Stimulated activated CD8-positive, alpha-beta memory T cell treated with anti-CD3 and anti-CD28 coated beads, Interleukin-15, amount 100 ng/mL, for 24 hours (primary cell): ENCODE measurements at regions not wholly inside any gene's neighbourhood (a gene's known extent, or its start where the extent isn't known, plus 50 kb on each side); places are given as distances from the start of the nearest gene placed in this dataset.

ENCODE experiments used
- DNase-seq: peaks from one replicate; pipeline ENCODE4 v3.0.0-alpha.2; 2020; ENCODE audit warnings: low read depth

DNA sequence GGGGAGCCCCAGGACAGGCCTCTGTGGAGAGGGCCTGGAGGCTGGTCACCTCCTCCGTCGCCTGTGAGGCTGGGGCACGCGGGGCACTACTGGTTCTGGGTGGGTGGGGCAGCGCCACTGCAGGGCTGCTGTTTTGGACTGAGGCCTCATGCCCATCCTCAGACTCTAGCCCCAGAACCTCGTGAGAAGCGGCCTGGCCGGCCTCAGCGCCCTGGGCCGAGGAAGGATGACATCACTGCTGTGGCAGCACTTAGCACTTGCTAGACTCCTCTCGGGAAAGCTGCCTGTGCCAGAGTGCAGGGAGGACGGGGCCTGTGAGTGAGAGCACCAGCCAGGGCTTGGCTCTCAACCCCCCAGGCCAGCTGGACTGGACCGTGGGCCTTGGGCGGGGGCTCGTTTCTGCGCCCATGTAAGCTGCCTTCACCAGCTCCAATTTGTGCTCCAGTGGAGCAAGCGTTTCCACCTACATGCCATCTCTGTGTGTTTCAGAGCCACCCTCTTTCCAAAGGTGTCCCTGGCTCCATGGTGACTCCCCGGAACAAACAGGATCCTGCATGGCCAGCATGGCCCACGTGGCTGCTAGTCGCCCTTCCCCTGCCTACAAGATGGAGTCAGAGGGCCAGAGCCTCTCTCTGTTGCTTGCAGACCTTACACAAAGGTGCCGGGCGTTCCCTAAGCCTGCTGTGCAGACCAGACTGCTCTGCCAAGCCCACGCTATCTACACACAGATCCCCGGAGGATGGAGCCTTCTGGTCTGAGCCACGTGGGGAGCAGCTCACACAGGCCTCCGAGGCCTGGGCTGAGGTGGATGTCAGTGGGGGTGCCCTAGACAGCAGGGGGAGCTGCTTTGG lies 102.9 kb downstream of the CTTN start:
- DNase-seq = no peak

DNA sequence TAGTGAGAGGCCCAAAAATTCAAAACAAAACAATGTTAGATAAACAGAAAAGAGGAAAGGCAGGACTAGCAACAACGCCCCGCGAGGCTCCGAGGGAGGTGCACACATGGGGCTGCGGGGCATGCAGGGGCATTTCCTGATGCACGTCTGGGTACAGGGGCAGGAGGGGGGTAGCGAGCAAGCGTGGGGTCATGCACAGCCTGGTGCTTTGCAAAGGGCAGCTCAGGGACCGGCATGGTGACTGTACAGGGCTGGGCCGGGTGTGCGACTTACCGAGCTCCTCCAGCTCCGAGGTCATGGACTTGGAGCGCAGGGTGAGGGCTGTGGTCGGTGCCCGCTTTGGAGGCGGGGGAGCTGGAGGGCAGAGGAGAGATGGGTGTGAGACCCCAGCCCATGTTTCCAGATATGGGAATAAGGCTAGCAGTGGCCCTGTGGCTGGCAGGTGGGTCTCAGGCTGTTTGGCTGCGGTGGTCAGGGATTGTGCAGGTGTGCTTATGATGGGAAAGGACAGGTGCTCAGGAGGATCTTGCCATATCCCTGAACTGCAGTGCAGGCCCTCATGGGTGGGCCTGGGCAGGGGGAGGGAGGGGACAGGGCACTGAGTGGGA lies 103.7 kb downstream of the CTTN start:
- no peak for DNase-seq

DNA sequence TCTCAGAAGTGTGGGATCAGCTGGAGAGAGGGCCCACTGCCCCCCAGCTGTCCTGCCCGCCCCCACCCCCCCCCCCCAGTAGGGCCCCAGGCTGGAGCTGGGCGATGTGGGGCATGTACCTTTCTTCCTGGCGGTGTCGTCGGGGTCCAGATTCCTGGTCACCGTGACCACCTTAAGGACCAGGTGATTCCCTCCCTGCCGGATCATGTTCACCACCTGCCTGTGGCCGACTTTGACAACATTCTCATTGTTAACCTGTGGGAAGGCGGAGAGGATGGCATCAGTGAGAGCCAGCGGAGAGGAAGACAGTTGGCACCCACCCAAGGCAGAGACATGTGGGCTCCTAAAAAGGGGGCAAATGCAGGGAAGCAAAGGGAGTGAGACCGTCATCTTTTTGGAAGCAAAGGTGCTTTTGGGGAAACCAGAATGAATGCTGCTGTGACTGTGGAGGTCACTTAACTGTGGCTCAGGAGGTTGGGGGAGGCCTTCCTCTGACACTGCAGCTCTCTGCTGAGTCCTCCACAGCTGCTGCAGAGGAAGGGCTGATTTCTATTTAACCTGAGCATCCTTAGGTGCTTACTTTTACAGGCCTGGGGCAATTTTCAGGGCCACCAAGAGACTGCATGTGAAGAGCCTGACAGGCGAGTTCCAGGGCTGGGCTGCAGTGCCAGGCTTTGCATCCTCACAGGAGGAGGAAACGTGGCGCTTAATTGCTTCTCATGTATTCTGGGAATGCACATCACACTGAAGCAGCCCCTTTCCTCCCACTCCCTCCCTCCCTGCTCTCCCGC lies 104.5 kb downstream of the CTTN start:
- no peak for DNase-seq

DNA sequence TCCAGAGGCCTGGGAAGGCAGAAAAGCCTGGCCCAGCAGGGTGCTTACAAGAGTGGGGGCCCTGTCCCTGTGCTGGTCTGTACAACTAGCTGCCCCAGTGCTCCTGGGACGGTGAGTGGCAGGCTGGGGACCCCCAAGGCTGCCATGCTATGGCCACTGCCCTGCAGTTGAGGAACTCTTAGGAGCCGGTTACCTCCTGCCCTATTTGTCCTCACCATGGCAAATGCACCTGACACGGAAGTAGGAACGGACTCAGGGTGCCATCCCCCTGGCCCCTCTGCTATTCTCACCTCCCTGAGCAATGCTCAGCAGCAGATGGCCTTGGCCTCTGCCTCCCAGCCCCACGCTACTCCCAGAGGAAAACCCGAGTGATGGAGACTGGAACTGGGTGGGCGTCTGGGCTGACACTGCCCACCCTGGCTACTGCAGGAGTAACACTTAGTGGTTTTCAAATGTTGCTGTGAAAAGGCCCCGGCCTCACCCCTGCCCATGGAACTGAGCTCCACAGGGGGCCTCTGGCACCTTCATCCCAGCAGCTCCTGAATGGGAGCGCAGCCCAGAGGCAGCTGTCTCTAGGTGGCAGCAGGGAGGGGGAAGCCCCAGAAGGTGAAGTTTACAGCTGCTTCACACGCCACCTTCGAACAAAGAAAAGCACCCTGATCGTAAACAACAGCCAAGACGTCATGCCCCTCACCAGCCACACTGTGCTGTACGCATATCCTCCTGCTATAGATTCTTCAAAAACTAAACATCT lies 105.3 kb downstream of the CTTN start:
- no peak for DNase-seq

DNA sequence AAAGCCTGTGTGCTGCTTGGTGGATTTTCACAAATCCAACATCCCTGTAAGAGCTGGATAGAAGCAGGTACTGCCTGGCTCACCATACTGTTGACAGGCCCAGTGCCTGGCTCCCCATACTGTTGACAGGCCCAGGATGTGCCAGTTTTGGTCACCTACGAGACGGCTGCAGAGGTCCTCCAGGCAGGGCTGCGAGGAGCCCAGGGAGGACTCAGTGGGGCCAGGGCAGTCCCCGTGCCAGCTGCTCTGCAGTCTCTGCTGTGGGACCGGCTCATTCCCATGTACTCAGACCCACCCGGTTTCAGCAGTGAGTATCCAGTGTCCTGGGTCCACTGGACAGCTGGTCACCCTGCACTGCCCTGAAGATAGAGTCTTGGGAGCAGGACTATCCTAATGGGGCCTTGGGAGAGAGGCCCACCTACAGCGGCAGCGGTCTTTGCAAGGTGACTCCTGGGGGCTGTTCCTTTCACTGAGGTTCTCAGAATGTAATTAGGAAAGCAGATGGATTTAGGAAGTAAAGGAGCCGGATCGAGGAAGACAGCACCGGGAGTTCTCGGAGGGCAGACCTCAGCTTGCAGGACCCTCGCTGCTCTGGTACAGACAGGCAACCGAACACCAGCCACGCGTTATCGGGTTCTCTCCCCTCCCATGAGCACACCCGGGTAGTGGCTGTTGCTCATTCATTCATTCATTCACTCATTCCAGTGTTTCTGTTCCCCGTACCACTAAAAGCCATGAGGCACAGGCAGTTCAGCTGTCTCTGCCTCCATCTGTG lies 106.1 kb downstream of the CTTN start:
- DNase-seq = no peak

DNA sequence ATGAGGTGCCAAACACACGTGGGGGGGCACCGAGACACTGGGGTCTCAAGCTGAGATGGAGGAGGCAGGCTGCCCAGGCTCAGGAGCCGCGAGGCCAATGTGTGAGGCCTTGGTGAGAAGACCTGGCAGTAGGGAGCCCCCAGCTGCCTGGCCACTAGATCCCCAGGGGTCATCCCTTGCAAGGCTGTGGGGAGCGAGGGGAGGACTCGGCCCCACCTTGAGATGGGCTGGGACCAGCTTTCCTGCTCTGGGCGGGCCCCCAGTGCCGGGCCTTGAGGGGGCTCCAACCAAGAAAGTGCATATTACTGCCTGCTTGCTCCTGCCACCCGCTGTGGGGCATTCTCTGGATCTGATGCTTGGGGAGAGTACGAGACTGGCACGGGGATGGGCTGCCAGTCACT lies 107.0 kb downstream of the CTTN start:
- DNase-seq = no peak

DNA sequence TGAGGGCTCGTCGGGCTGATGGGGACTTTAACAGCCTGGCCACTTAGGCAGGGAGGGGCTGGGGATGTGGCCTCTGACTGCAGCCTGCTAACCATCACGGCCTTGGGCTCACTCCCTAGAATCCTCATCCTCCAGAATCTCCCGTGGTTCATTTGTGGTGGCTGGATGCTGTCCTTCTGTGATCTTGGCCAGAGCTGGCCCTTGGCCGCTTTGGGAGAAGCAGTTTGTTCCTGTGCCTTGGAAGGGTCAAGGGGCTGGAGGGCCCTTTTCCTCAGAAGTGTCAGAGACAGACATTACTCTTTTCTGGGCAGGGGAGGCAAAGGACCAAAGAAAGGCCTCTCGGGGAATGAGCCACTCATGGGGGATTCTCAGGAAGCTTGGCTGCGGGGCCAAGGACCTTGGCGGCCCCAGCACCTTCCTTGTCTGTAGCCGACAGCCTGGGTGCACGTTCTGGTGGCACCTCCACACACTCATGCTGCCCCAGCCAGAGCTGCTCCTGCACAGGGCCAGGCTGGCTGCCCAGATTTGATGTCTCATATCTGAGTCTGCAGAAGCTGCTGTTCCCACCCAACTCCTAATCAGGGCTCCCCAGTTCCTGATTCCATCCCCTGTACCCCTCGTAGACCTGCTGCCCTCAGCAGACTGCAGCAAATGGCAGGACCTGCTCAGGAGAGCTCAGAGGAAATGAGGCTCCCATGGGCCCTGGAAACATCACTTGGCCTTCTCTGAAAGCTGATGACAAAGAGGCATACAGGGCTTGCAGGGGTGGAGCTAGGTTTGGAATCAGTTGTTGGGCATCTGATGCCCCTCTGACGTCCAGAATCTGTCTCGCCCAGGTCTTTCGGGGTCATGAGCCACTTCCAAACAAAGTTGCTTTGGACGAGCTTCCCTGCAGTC lies 107.7 kb downstream of the CTTN start:
- DNase-seq = no peak

DNA sequence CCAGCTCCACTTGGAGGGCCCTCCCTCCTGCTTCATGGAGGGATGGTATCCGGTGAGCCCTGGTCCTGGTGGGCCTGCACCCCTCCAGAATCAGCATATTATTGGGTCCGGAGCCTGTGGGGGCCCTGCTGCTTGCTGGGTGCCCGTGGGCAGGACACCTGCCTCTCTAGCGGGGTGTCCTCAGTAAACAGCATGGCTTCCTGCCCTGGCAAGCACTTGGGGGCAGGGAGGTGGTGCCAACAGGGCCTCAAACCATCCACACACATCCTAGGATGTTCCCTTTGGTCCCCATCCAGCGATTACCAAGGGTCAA lies 108.3 kb downstream of the CTTN start:
- DNase-seq = no peak

DNA sequence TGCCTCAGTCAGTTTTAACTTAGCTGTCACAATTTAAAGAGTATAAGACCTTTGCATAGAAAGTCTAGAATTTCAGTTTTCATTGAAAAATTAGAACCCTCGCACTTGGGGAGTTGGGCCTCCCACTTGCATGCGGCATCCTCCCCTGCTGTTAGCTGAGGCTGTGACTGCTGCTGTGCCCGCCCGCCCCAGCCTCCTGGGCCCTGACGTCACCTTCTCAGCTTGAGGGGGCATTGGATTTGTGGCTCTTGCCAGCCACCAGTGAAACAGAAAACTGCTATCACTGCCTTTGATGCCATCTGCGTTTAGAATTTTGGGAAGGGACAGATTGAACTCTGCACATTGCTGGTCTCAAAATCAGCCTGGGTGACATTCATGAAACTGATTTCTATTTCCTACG lies 108.7 kb downstream of the CTTN start:
- no peak for DNase-seq

DNA sequence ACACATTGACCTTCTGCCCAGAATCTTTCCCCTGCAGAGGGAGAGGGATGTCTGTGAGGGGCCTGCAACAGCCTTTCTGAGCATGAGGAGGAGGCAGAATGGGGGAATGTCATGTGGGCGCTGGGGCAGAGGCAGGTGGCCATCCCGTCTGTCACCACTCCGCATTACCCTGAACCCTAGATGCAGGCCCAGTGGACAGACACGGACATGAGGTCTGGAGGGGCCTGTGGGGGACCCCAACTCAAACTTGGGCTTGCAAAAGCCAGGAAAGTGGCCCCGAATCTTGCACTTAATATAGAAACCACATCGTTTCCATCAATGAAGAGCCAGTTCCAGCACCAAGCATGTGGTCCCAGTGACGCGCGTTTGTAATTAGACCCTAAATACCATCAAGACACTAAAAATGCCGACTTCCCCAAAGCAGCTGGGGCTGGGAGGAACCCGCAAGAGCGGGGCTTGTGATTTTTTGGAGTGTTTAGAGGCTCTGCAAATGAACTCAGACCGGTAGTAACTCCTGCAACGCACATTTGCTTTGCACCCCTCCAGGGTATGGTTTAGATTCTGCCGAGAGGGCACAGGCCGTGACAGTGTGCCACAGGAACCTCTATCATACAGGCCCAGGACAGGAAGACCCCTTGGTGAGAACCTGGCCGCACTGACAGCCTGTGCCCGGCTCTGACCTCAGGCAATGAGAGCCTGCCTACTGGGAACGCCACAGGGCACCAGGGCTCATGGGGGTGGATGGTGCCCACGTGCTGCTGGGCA lies 109.3 kb downstream of the CTTN start:
- no peak for DNase-seq

DNA sequence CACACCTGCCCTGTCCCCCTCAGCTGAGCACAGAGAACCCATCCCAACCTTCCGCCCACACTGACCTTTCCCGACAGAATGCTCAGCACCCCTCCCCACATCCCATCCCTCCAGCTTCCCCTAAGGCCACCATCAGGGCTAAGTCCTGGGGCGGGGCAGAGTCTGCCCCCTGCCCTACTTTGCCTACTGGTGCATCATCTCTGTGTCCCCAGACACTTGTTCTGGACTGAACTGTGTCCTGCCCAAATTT lies 109.8 kb downstream of the CTTN start:
- DNase-seq = no peak

DNA sequence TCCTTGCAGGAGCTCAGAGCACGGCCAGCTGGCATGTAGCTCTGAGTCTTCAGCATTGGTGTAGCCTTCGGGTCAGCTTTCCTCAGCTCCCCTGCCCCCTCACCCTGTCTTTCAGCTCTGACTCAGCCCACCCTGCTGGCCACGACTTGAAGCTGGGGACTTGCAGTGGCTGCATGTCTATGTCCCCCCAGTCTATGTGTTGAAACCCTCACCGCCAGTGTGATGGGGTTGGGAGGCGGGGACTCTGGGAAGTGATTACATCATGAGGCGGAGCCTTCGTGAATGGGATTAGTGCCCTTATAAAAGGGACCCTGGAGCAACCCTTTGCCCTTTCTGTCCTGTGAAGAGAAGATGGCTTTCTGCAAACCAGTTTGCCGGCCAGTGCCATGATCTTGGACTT lies 111.1 kb downstream of the CTTN start:
- no peak for DNase-seq

DNA sequence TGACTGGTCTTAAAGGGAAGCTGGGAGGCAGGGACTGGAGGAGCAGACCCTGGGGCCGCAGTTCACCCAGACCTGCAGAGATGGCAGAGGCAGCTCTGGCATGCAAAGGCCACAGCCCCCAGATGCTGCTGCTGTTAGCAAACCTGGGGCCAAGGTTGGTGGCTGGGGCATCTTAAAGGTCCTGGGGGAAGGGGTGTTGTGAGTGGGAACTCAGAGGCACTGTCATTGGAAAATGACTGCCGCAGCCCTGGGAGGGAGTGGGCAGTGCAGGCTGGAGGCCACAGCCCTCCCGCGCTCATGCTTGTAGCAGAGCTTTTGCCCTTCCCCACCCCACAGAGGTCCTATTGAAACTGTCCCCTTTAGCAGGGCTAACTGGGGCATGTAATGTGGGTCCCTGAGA lies 111.8 kb downstream of the CTTN start:
- DNase-seq = no peak

DNA sequence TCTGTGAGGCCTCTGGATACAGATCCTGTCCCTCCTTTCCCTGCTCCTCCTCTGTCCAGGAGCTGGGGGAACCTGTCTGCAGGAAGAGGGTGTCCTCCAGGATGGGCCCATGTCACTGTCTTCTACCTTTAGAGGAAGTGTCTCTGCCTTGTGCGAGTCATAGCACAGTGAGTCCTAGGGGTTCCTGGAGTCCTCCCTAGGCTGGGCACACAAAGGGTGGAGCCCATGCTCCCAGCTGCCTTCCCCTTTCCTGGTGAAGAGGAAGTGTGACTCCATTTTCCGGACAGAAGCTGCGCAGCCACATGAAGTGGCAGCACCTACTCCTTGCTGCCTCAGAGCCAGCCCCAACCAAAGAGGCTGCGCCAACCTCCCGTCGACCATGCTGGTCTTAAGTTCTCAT lies 112.2 kb downstream of the CTTN start:
- no peak for DNase-seq

DNA sequence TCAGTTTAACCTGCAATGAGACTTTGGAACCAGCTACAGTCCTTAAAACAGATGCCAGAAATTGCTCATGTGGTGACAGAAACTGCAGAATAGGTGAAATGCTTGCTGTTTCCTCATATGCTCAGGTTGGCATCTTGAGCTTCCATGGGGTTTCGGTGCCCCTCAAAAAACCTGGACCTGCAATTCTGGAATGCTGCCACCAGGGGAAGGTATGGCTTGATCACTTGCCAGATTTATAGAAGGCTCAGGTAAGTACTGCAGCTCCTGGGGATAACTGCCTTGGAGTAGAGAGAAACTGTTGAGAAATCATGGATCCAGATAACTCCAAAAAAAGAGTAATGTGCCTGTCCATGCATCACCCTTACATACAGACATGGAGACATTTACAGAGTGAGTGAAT lies 113.0 kb downstream of the CTTN start:
- DNase-seq = no peak

DNA sequence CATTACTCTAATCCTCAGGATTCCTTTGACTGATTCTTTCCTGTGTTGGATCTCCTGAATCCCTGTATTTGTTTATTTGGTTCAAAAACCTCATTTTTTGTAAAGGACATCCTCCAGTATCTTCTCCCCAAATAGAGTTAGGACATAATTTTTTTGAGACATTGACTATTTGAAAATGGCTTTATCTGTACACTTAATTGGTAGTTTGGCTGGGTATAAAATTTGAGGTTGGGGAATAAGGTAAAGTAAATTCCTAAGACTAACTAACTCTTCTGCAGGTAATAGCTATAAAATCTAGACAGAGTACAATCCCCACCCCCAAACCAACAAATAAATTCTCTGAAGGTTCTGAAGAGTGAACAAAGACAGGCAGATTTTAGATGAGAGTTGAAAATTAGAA lies 114.4 kb downstream of the CTTN start:
- no peak for DNase-seq

DNA sequence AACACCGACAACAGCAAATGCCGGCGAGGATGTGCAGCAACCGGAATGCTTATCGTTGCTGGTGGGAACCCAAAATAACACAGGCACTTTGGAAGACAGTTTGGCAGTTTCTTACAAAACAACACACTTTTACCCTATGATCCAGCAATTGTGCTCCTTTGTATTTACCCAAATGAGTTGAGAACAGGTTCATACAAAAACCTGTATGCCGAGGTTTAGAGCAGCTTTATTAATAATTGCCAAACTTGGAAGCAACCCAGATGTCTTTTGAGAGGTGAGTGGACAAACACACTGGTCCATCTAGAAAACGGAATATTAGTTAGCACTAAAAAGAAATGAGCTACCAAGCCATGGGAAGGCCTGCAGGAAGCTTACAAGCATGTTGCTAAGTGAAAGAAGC lies 118.9 kb downstream of the CTTN start:
- no peak for DNase-seq

DNA sequence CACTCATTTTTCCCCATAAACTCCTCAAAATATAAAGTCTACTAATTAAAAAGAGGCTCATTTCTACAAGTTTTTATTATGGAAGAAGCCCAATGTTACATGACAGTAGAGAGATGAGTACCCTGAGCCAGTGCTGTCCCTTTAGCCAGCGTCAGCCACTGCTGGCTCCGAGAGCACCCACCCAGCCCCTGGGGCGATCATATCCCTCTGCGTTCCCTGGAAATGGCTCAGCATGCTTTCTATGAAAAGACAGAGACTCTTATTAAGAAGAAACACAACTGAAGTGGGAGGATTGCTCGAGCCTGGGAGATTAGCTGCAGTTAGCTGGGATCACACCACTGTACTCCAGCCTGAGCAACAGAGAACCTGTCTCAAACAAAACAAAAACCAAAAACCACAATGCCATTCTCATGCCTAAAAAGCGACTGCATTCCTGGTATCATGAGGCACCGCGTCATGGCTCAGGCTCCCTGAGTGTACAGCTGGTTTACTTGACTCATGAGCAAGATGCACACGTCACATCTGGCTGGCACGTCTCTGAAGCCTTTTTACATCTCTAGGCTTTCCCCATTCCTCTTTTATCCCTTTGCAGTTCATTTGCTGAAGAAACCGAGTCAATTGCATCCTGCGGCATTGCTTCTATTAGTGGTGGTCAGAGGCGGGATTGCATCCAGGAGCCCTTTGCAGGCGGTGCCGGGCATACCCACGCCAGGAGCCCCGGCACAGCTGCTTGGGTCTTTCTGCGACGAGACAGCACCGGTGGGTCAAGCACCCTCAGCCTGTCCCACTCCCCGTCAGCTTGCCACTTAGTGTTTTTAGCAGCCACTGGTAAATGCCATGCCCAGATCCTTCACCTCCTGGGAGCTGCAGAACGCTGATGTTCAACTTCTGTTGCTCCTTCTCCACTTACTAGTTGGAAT lies 119.9 kb downstream of the CTTN start:
- DNase-seq = no peak

DNA sequence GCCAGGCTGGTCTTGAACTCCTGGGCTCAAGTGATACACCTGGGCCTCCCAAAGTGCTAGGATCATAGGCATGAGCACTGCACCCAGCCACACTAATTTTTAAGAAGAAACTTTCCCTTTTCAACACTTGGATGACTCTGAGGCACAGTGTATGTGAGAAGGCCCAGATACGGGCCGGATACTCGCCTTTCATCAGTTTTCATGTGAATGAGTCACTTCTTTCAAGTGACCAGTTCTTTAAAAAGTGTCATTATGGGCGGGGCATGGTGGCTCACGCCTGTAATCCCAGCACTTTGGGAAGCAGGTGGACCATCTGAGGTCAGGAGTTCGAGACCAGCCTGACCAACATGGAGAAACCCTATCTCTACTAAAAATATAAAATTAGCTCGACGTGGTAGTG lies 120.8 kb downstream of the CTTN start:
- DNase-seq = no peak
